Tongue (tissue), 1 donor: ENCODE measurements at regions not wholly inside any gene's neighbourhood (a gene's known extent, or its start where the extent isn't known, plus 50 kb on each side); places are given as distances from the start of the nearest gene placed in this dataset.
A peak's percentile ranks its signal among the peaks of the same experiment; 100 is the strongest.
"Not testable (repeated sequence)": the region's sequence is repeated elsewhere in the genome, so short reads cannot be mapped to it uniquely, and the experiment has no call there.

Experiments
- DNase-seq: peaks from one replicate; pipeline ENCODE4 v3.0.0-alpha.2; 2015

DNA sequence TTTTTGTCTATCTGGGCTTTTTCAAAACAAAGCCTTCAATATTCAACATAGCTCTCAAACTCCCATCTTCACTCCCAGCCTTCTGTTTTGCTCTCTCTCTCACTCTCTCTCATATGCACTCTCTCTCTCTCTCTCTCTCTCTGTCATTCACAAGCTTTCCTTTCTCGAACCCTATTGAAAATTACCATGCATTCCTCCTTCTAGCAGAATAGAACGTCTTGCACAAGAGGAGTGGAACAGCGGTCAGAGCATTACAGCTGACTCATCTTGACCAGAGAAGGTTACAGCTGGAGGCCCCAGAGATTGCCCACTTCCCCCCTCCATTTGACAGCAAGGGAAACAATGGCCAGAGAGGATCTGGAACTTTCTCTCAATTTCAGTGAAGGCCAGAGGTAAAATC, 51.0 kb upstream of the LIFR start:
- no peak for DNase-seq

DNA sequence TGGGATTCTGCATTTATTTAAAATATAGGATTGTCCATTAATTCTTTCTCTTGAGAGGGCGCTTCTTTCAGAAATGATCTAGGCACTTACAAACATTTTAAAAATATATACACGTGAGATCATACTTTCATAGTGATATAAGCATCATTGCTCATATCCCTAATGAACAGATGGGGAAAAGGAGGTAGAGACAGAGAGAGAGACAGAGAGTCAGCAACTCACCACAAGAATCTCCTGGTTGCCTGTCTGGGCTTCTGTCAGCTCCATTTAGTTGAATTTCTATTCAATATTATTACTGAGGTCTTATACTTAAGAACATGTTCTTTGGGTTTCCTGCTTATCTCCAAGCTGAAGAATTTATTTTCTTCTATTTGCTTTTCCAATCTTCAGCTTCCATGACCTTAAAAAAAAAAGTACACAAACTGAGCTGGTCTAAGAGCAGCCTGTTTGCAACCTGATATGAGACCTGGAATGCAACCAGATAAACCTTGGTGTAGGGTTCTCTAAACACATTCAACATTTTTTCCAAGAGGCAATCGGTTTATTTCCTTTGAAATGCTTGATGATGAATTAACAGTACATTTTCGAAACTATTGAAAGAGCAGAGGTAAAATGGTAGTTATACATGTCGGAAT, 51.6 kb upstream of the LIFR start:
- DNase-seq: no peak

DNA sequence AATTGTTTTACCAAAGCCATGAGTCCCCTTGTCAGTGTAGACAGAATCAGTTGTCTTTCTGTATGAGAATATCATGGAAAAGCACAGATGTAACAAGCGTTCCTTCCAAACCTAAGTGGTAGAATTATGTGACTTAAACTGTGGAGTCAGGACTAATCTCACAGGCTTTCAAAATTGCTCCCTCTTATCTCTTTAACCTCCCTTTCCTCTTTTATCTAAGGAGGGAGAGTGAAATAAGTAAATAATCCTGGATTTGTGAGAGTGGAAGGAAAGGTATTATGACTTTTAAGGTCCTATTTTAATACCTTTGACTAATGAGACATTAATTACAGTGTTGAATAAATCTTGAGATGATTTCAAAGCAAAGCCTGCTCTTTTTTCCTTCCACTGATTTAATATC, 52.4 kb upstream of the LIFR start:
- no peak for DNase-seq

DNA sequence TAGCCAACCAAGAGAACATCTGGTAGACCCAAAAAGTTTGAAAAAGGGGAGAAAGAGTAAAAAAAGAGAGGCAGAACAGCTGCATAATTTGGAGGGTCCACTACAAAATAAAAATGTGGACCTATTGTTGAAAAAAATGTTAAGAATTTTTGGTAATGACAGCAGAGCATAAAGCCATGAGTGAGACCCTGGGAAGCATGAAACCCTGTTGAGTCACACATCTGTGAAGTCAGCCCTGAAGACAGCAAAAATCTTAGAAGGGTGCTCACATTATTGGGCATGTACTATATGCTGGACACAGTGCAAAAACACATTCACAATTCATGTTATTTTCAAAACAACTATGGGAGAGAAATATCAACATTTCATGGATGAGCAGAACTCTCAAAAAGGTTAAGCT, 56.4 kb upstream of the LIFR start:
- no peak for DNase-seq

DNA sequence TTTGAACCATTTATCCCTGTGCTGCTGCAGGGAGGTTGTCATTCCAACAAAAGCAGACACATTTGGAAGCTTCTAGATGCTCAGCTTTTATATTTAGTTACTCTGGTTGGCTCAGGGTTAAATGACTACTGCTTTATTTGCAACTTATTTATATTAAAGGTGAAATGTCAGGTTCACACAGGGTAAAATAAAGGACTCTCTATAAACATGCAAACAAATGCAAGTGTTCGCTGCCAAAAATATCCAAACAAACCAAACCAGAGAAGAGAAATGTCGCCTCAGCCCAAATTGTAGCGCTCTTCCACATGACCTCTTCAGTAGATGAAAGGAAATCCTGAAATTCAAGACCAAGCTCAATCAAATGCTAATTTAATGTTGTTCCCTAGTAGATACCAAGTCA, 57.0 kb upstream of the LIFR start:
- no peak for DNase-seq

DNA sequence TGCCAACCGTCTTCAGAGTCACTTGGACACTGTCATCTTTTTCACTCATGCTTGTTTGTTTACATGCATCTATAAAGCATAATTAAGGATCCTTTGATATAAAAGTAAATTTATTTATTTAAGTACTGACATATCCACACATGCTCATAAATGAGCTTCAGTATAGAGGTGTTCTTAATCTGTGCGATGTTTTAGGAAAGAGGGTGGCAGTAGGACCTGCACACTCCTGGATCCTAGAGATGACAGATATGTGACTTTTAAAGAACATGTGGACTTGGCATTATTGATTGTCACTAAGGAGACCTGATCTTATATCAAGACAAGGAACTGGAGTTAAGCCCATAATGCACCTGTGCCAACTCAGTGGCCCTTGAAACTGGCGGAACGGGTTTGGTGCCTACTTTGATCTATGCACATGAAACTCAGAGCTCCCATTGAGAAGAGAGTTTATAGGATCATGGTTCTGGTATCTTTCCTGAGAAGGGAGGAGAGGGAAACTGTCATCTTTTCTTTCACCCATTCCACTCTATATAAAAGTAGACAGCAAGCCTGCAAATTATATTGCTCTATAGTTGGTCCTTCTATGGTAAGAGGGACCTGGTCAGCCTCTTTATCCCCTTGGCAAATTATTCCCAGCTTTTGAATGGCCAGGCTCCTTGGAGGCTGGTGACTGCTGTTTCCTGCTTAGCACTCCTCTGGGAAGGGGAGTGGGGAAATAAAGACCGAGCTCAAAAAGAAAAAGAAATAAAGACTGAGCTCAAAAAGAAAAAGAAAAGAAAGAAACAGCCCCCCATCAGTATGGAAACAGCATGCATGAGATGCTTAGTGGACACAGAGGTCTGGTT, 57.8 kb upstream of the LIFR start:
- DNase-seq: no peak

DNA sequence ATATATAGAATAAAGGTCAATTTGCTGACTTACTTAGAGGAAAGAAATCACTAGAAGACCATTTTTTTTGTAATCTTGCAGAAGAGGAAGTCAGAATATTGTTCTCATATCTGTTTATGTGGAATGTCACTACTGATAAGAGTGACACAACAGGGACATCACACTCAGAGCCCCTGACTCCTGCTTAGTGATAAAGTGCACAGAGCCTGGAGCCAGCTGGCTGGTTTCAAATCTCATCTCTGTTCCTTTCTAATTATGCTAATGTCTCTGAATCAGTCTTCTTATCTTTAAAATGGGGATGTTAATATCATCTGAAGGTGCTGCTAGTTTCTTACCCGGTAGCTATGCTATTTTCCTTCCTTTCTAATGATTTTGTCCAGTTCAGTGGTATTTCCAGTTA, 58.6 kb upstream of the LIFR start:
- no peak for DNase-seq

DNA sequence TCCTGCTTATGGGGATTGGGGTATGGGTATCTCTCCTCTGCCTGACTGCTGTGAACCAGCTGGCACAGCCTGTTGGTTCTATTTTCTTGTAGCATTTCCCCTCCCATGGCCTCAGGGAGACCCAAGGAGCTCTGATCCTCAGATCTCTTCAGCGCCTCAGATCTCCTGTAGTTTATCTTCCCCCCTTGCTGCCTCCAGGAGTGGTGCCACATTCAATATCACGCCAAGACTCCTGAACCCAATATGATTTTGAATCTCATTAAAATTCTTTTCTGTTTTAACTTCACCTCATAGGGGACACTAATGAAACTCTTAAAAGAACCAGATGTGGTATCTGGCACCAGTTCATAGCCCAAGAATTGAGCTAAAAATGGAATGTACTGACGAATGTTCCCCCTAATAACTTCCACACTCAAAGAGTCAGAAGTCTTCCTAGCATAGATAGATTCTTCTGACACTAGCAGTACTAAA, 59.6 kb upstream of the LIFR start:
- DNase-seq: peak; percentile 39

DNA sequence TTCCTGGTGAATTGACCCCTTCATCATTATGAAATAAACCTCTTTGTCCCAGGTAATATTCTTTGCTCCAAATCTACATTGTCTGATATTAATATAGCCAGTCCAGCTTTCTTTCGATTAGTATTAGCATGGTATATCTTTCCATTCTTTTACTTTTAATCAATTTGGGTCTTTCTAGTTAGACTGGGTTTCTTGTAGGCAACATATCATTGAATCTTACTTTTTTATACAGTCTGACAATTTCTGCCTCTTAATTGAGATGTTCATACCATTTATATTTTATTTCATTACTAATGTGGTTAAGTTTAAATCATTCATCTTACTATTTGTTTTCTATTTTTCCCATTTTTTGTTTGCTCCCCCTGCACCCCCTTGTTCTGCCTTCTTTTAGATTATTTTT, 61.7 kb upstream of the LIFR start:
- DNase-seq: no peak

DNA sequence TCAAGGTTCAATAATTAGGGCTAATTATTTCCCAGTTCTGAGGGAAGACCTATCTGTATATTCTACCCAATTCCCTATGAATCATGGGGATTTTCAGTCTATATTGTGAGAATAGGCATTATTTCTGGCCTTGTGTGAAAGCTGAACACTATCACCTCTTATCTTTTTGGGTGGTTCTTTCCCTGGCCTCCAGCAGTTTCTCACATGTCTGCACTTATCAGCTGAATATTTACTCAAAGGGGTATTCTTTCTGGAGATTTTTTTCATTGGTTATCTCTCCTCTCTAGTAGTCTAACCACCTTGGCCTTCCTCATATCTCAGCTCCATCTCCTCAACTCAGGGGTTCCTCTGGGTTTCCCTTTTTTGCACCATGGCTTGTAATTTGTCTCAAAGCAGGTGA, 64.9 kb upstream of the LIFR start:
- no peak for DNase-seq

DNA sequence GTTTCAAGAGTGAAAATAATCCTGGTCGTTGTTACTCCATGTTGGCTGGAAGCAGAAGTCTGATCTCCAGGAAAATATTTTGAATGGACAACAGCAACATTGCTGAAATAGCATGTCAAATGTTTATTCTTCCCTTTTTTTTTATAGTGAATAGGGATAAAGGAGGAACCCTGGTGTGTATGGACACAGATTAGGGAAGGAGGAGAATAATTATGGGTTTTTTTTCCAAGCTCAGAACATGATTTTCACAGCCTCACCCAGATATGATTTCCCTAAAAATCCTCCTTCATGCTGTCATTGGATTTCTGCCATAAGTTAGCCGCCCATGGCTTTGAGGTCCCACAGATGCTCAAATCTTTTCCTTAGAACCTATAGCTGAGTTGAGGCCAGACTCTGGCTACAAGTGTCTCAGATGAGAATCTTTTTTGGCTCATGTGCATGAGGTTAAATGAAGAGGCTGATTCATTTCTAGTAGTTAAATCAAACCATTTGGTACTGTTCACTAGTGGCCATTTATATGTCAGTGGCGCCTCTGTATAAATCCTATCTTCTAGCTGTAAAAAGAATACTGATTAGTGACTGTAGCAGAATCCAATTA, 65.5 kb upstream of the LIFR start:
- DNase-seq: peak; percentile 49

DNA sequence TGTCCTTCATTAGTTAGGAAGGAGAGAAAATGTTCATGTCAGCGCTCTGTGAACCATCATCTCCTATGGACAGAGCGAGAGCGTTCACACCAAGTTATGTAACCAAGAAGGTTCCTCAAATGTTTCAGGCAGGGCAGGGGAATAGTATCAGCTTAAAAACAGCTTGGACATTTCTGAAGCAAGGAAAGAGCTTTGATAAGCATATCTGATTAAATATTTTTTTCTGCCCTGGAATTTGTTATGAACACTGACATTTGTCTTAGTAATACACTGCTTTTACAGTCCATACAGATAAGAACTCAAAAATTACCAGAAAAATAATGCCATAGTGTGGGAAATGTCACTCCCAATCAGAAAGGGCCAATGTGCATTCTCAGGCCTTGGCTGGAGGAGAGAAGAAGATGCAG, 66.3 kb upstream of the LIFR start:
- DNase-seq: no peak

DNA sequence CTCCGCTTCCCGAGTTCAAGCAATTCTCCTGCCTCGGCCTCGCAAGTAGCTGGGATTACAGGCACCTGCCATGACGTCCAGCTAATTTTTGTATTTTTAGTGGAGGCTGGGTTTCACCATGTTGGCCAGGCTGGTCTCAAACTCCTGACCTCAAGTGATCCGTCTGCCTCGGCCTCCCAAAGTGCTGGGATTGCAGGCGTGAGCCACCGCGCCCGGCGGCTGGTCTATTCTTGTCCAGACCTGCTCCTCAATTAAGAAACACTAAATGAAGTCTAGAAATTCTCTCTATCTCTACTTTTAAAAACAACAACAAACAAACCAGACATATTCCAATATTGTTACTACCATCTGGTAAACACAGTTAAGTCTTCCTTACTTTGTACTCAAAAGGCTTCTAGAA, 68.1 kb upstream of the LIFR start:
- DNase-seq: not testable (repeated sequence)

DNA sequence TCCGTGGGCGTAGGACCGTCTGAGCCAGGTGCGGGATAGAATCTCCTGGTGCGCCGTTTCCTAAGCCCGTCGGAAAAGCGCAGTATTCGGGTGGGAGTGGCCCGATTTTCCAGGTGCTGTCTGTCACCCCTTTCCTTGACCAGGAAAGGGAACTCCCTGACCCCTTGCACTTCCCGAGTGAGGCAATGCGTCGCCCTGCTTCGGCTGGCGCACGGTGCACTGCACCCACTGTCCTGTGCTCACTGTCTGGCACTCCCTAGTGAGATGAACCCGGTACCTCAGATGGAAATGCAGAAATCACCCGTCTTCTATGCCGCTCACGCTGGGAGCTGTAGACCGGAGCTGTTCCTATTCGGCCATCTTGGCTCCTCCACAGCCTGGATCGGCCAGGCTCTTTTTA, 74.9 kb upstream of the LIFR start:
- DNase-seq: not testable (repeated sequence)

DNA sequence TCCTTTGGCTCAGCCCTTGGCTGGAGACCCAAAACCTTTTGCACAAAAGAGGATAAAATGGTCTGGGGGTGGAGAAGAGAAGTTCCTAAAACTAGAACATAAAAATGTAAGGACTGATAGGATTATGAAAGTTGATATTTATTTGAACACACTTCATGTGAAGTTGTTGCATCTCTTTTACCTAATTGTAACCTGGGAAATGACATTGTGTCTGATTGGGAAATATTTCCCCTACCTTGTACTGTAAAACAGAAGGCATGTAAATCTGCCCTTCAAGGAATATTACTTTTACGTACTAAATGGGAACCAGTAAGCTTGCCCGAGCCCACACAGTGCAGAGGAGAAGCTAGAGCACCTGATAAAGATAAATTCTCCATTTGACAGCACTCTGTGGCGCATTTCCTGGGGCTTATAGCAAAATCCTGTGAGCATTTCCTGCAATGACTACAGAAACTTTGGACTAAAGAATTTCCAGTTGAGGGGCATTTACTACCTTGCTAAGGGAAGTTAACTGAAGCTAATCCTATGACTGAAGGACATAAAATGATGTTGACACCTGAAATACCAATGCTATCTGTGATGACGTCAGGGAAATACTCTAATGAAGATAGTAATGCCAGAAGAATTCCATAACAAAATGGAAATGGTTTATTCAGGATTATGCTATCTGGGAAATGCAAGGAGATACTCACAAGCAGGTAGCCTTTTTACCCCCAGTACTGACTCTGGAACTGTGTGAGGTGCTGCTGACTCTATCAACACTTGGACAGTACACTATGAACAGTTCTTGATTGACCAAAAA, 78.3 kb upstream of the LIFR start:
- DNase-seq: no peak

DNA sequence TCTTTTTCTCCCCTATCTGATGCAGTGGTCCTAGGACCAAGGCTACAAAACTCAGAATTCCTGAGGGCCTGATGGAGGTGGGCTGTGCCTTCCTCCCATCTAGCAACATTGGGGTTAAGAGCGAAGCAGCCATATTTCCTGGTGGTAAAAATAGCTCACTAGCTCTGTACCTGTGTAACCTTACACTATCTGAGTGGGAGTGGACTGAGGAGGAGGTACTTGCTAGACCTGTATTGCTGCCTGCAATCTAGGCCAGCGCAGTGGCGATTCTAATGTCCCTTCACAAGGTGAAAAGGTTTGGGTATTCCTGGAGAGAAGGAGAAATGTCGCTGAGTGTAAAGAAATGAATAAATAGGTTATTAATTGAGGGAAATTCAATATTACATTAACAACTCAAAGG, 80.2 kb upstream of the LIFR start:
- DNase-seq: no peak

DNA sequence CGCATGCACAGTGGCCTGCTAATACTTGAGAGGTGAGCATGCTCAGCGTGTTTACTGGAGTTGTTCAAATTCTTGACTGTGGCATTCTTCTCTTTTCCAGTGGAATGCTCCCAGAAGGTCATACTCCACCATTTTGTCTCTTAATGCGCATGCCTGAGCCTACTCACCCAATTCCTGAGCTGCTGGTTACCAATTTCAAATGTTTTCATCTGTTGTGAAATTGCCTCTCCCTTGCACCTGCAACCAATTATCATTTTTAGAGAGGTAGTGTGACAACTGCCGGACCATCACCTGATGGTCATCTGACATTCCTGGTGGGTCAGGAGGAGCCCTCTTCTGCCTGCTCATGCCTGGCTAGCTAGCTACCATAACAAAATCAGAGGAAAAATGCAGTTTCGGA, 82.2 kb upstream of the LIFR start:
- no peak for DNase-seq

DNA sequence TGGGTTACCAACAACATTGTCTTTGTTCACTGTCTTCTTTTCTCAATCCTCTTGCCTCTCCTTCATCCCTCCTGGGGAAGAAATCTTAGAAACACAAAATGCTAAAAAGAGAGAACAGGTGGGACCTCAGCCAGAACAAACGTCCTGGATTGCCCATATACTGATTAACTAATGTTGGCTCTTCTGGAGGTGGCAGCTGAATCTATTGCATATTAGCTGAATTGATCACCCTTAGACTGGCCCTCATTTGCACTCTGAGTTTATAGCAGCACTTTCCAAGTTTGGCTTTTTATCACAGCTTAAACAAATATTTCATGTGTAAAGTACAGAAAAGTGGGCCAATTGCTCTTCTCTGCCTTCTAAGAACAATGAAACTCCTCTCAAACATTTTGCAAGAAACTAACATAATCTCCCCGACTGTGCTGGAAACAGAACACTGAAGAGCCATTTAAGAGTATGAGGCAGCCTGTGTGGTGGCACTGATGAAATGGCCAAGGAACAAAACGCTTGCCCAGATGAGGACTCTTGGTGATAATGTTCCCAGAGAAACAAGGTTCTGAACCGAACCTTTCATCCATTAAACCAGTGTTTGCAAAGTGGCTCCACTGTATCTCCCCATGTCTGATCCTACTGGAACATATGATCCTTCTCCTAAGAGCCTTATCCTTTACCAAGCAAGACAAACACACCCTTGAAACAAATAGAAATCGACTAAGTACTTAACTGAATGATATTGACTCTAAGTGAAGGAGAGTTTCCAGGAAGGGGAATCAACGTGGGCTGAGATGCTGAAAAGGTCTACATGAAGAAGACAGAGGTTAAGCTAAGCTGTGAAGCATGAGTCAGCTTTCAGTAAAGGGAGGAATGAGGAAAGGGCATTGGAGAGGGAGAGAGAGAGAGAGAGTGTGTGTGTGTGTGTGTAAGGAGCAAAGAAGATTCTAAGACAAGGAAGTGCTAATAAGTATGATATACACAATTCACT, 83.2 kb upstream of the LIFR start:
- DNase-seq: no peak

DNA sequence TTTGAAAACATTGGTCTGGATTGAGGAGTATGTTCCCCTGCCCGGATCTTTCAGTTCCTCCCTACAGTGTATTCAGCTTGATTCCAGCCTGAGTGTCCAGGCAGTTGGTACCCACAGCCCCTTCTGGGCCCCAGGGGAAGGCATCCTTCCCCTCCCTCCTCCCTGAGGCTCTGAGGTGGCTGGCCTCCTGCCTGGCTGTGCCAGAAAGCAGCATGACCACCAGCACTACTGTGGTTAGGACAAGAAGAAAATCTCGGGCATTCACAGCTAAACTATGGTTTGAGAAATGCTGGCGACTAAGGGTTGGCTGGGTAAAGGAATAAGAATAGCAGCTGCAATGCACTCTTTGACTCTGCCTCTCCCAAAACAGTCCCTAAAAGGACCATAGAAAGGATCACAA, 84.6 kb upstream of the LIFR start:
- DNase-seq: no peak

DNA sequence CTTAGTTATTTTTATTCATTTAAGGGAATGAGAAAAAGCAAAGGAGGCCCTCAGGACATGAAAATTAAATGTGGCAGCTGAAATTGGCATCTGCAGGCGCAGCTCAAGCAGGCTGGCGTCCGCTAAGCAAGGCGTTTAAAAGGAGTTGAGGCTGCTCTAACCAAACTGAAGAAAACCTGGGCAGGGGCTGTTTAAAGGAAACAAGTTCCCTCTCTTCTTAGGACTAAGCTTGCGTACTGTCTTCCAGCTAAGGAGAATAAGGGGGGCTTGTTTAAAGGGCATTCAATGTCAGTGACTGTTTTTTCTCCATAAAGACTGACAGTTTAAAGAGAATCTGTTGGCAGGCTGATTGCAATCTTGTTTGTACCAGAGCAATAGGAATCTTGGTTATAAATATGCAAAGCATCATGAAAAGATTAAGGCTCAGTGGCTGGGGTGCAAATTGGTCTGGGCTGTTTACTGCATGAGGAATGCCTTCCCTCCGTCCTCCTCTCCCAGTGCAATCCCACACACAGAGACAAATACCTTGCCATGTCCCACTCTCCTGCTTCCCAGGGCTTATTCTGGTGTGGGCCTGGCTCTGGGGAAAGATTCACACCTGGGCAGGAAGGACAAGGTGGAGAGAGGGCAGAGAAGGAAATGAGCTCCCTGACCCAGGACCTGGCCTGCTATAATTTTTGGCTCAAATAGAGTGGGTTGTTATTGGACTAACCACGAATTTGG, 85.9 kb upstream of the LIFR start:
- DNase-seq: peak; percentile 58

DNA sequence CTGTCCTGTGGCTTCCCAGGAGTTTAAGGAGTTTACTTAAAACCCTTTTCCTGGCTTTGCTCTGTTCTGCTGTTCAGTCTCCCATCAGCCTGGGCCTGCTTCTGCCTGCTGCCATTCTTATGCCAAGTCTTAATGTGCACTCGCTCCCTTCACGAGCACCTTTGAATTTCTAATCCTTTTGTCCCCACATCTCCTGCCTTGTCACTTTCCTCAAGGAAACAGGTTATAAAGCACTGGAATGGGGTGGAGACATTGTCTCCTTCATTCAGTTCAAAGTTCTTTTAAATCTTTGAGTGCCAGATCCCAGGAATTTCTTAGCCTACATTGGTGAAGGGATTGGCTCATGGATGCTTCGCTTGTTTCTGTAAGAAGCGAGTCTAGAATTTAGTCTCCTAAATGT, 87.2 kb upstream of the LIFR start:
- DNase-seq: no peak
